ENCODE measurements at regions not wholly inside any gene's neighbourhood (a gene's known extent, or its start where the extent isn't known, plus 50 kb on each side); places are given as distances from the start of the nearest gene placed in this dataset.

DNA sequence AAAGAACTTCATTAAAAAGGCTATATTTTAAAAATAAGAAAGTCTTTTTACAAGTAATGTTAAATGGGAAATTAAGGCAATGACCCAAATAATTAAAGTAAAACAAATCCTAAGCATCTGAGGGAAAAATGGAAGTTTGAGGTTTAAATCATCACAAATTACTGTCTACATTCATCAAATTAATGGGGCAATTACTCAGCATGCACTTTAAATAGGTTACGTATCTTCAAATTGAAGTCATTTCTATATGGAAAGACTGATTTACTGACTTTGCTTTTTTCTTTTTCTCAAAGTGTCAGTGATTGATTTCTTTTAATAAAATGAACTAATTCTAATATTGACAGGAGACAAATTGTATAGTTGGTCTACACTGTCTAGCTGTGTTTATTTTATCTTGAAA, 1452.3 kb downstream of the NCAM2 start:
- TF ChIP-seq, protein P1, sequence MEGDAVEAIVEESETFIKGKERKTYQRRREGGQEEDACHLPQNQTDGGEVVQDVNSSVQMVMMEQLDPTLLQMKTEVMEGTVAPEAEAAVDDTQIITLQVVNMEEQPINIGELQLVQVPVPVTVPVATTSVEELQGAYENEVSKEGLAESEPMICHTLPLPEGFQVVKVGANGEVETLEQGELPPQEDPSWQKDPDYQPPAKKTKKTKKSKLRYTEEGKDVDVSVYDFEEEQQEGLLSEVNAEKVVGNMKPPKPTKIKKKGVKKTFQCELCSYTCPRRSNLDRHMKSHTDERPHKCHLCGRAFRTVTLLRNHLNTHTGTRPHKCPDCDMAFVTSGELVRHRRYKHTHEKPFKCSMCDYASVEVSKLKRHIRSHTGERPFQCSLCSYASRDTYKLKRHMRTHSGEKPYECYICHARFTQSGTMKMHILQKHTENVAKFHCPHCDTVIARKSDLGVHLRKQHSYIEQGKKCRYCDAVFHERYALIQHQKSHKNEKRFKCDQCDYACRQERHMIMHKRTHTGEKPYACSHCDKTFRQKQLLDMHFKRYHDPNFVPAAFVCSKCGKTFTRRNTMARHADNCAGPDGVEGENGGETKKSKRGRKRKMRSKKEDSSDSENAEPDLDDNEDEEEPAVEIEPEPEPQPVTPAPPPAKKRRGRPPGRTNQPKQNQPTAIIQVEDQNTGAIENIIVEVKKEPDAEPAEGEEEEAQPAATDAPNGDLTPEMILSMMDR (IDR thresholded peaks at IDR 0.05; ENCODE audit: unreplicated experiment in 3 of 3) = no peak
- no peaks in the 10 kb centered on the region for H3K36me3 Mint-ChIP-seq (ENCODE audit: low read depth)
- no peak overlapping the region for H3K4me3 Mint-ChIP-seq
- H3K27ac Mint-ChIP-seq = no peak overlapping the region
- H3K27me3 Mint-ChIP-seq (ENCODE audit: low read depth) = peaks cover 5% of the 10 kb centered on the region
- no peaks in the 10 kb centered on the region for H3K9me3 Mint-ChIP-seq
- H3K4me1 Mint-ChIP-seq = no peaks in the 10 kb centered on the region

DNA sequence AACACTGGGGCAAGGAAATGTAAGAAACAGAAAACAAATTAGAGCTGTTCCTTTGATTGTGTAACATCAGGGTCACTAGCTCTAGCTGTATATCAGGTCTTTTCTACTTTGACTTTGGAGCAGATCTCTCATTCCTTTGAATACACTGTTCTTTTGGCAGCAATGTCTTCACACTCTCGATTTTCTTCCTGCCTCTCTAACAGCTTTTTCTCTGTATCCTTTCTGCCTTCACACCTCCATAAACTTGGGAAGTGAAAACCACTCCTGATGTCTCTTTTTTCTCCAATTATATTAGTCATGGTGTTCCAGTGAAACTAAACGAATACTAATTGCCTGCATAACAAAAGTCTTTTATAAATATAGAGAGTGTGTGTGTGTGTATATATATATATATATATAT, 1458.0 kb downstream of the NCAM2 start:
- Mint-ChIP-seq H3K27ac (no peak overlapping the region), H3K27me3 (ENCODE audit: low read depth) (peaks cover 5% of the 10 kb centered on the region), H3K9me3 (no peaks in the 10 kb centered on the region), H3K36me3 (ENCODE audit: low read depth) (no peaks in the 10 kb centered on the region), H3K4me1 (no peaks in the 10 kb centered on the region), H3K4me3 (no peak overlapping the region)
- TF ChIP-seq, protein P1 (IDR thresholded peaks at IDR 0.05; ENCODE audit: unreplicated experiment in 3 of 3) = no peak

DNA sequence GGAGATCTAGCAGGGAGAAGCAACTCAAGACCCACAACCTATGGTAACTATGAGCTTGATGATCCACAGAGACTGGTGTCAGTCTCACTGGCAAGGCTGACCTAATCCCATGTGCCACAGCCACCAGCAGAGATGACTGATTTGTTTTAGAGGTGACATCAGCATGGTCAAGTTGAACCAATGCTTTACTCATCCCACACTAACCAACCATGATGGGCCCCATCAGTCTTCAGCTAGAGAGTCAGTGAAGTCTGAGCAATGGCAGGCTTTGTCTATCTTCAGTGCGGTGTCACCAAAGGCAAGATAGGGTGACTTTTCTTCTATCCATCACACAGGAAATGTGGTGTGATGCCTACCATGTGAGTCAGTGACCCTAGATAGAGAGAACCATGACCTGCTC, 1470.7 kb downstream of the NCAM2 start:
- Mint-ChIP-seq H3K9me3 (no peaks in the 10 kb centered on the region), H3K27ac (no peak overlapping the region), H3K4me3 (no peak overlapping the region), H3K4me1 (no peaks in the 10 kb centered on the region), H3K36me3 (ENCODE audit: low read depth) (no peaks in the 10 kb centered on the region), H3K27me3 (ENCODE audit: low read depth) (no peaks in the 10 kb centered on the region)
- TF ChIP-seq, protein P1 (IDR thresholded peaks at IDR 0.05; ENCODE audit: unreplicated experiment in 3 of 3) = no peak

DNA sequence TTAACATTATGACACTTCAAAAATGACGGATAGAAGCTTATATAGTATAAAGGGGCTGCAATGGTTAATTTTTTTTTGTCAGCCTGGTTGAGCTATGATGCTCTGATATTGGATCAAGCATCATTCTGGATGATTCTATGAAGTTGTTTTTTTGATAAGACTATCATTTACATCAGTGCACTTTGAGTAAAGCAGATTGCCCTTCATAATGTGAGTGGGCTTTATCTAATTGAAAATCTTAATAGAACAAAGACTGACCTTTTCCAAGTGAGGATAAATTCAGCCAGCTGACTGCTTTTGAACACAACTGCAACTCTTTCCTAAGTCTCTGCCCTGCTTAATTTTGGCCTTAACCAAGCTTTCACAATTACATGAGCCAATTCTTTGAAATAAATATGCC, 1476.2 kb downstream of the NCAM2 start:
- Mint-ChIP-seq H3K27me3 (ENCODE audit: low read depth) (no peaks in the 10 kb centered on the region), H3K9me3 (peaks cover 5% of the 10 kb centered on the region), H3K36me3 (ENCODE audit: low read depth) (no peaks in the 10 kb centered on the region), H3K4me1 (peaks cover 5% of the 10 kb centered on the region), H3K27ac (peak overlapping the region in 1 of 3 experiments; percentile 8), H3K4me3 (no peak overlapping the region)
- TF ChIP-seq, protein P1 (IDR thresholded peaks at IDR 0.05; ENCODE audit: unreplicated experiment in 3 of 3) = no peak

DNA sequence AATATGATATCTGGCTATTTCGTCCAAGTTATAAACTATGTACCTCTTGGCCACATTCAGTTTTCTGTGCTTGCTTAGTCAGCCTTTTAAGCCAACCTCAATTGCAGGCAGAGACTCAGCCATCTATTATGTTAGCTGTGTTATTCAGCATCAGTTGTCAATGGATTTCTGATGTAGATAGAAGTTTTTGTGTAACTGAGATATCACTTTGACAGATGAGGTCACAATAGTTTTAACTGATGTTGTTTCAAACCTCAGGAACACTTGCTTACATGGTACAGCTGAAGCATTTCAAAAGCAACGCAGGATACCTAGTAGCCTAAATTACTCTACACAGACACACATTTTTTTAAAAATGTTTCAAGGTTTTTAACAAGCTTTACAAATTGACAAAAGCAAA, 1478.0 kb downstream of the NCAM2 start:
- peaks cover 13% of the 10 kb centered on the region for H3K9me3 Mint-ChIP-seq
- no peaks in the 10 kb centered on the region for H3K36me3 Mint-ChIP-seq (ENCODE audit: low read depth)
- no peaks in the 10 kb centered on the region for H3K27me3 Mint-ChIP-seq (ENCODE audit: low read depth)
- H3K4me1 Mint-ChIP-seq = peaks cover 5% of the 10 kb centered on the region
- no peak overlapping the region for H3K4me3 Mint-ChIP-seq
- H3K27ac Mint-ChIP-seq = no peak overlapping the region
- TF ChIP-seq, protein P1 (IDR thresholded peaks at IDR 0.05; ENCODE audit: unreplicated experiment in 3 of 3) = no peak

DNA sequence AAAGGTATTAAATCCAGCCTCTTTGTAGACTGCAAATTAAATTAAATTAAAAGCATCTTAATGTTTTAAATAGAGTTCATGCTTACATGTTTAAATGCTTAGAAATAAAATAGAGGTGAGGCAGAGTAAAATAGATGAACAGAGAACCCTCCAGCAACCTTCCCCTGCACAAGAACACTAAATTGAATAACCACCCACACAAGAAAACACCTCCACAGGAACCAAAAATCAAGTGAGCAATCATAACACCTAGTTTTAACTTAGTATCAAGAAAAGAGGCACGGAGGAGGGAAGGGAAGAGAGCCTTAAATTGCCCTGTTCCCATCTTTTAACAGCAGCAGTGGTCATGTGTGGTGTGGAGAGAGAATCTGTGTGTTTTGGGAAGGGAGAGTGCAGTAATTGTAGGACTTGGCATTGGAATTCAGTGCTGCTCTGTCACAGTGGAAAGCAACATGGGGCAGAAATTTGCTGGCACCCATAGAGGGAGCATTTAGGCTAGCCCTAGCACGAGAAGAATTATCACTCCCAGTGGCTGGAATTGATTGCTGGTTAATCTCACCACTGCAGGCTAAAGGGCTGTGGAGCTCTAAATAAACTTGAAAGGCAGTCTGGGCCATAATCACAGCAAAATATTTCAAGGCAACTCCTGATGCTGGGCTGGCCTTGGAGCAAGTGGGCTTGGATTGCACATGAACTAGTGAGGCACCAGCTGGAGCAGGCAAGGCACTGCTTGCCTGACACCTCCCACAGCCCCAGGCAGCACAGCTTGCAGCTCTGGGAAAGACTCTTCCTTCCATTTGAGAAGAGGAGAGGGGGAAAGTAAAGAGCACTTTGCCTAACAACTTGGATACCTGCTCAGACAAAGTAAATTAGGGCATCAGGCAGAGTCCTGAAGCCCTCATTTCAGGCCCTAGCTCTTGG, 1478.8 kb downstream of the NCAM2 start:
- H3K36me3 Mint-ChIP-seq (ENCODE audit: low read depth) = no peaks in the 10 kb centered on the region
- H3K4me1 Mint-ChIP-seq = peaks cover 5% of the 10 kb centered on the region
- H3K27ac Mint-ChIP-seq = no peak overlapping the region
- TF ChIP-seq, protein P1 (IDR thresholded peaks at IDR 0.05; ENCODE audit: unreplicated experiment in 3 of 3) = no peak
- no peak overlapping the region for H3K4me3 Mint-ChIP-seq
- H3K9me3 Mint-ChIP-seq = peaks cover 13% of the 10 kb centered on the region
- no peaks in the 10 kb centered on the region for H3K27me3 Mint-ChIP-seq (ENCODE audit: low read depth)
